COLO668 (cell line): ENCODE measurements at regions not wholly inside any gene's neighbourhood (a gene's known extent, or its start where the extent isn't known, plus 50 kb on each side); places are given as distances from the start of the nearest gene placed in this dataset.
A peak's percentile ranks its signal among the peaks of the same experiment; 100 is the strongest.

Experiments used
- DNase-seq: peaks from one replicate; lab custom pipeline; 2025; ENCODE audit not compliant: unreplicated experiment; lab: John Stamatoyannopoulos, UW

GRCh38 chr22:49255741-49256318 is 571.8 kb downstream of the BRD1 start:
- DNase-seq = no peak

- no peak for DNase-seq
Observed at GRCh38 chr22:49255154-49255553, 572.5 kb downstream of the BRD1 start.

GRCh38 chr22:49253656-49254055 is 574.0 kb downstream of the BRD1 start:
- no peak for DNase-seq

GRCh38 chr22:49251371-49251770 is 576.3 kb downstream of the BRD1 start:
- no peak for DNase-seq

GRCh38 chr22:49247194-49247924 is 580.3 kb downstream of the BRD1 start:
- no peak for DNase-seq

GRCh38 chr22:49244466-49245420 is 582.9 kb downstream of the BRD1 start:
- no peak for DNase-seq

DNA sequence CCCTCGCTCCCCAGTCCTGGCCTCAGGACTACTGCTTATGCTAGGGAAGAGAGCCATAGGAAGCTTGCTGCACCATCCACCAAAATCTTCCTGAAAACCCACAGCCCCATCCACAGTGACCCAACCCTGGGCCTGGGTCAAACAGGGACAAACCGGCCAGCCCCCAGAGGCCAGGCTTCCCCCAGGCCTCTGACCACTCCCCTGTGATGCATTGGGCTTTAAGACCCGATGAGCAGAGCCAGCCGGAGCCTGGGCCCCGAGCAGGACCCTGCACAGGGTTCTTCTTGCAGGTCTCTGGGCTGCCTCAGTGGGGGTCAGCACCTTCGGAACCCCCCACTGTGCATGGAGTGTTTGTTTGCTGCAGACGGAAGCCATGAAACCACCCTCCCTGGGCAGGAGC is 583.7 kb downstream of the BRD1 start:
- no peak for DNase-seq

DNA sequence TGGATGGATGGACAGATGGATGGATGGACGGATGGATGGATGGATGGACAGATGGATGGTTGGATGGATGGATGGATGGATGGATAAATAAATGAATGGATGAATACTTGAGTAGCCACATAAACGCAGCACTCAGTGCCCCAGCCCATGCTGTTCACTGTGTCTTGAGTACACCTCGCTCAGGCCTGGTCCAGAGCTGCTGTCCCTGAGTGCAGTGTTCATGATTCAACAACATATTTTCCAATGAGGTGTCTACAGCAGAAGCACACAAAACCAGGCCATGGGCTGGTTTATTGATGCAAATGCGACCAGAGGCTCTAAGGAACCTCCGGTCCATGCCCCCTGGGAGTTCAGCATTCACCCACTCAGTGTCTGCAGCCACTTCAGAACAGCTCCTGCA is 584.3 kb downstream of the BRD1 start:
- no peak for DNase-seq

GRCh38 chr22:49242480-49242879 is 585.2 kb downstream of the BRD1 start:
- no peak for DNase-seq

DNA sequence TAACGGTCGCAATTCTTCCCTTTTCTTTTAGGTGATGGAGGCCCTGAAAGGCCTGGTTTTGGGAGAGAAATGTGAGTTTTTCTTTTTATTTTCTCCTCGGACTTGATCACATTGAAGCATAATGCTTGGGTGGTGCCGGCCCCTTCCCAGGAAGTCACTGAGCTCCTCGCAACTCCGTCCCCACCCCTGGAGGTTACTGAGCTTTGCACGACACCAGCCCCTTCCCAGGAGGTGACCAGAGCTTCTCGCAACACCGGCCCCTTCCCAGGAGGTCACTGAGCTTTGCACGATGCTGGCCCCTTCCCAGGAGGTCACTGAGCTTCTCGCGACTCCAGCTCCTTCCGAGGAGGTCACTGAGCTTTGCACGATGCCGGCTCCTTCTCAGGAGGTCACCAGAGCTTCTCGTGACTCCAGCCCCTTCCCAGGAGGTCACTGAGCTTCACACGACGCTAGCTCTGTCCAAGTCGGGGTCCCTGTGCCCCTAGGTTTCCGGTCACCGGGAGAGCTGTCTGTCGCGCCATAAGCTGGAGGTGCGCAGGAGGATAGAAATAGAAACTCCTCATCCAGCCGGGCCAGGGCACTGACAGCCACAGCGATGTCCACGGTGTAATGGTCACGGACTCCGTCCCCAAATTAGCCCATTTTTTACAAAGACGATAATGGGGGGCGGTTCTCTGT is 586.4 kb downstream of the BRD1 start:
- no peak for DNase-seq

DNA sequence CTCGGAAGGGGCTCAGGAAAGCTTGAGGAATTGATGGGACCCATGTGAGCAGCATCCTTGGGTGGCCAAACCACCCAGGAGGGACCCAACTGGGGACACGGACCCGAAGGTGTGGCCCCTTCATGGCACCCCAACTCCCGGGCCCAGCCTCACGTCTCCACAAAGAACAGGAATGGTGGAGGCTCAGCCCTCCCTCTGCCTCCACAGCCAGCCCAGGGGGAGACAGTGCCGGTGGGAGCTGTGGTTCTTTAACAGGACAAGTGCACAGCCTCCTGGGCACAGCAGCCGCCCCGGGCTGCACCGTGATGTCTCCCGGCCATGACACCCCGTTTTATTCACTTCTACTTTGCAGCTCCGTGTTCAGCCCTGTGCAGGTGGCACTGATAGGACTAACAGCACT is 587.2 kb downstream of the BRD1 start:
- DNase-seq = no peak

- DNase-seq = no peak
Observed at GRCh38 chr22:49240016-49240380, 587.7 kb downstream of the BRD1 start.

DNA sequence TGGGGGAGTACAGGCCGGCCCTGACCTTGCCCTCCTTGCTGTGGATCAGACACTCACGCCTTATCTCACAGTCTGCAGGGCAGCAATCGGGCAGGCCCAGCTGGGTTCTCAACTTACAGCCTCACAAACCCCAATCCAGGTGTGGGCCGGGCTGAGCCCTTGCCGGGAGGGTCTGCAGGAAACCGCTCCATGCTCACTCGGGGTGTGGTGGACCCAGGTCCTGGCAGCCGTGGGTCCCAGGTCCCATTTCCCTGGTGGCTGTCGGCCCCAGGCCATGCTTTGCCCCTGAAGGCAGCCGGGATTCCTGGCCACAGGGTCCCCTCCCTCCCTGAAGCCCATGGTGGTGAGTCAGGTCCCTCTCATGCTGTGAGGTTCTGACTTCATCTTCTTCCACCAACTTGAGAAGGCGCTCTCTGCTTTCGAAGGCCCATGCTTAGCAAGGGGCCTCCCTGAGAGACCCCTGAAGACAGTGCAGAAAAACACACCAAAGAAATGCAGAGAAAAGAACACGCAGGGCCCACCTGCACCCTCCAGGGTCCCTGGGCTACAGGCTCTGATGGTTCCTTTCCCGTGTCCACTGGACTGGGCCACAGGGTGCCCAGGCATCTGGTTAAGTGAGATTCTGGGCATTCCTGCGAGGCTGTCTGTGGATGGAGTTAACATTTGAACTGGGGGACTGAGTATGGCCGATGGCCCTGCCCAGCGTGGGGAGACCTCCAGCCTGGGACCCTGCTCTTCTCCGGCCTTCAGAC is 588.2 kb downstream of the BRD1 start:
- no peak for DNase-seq

DNA sequence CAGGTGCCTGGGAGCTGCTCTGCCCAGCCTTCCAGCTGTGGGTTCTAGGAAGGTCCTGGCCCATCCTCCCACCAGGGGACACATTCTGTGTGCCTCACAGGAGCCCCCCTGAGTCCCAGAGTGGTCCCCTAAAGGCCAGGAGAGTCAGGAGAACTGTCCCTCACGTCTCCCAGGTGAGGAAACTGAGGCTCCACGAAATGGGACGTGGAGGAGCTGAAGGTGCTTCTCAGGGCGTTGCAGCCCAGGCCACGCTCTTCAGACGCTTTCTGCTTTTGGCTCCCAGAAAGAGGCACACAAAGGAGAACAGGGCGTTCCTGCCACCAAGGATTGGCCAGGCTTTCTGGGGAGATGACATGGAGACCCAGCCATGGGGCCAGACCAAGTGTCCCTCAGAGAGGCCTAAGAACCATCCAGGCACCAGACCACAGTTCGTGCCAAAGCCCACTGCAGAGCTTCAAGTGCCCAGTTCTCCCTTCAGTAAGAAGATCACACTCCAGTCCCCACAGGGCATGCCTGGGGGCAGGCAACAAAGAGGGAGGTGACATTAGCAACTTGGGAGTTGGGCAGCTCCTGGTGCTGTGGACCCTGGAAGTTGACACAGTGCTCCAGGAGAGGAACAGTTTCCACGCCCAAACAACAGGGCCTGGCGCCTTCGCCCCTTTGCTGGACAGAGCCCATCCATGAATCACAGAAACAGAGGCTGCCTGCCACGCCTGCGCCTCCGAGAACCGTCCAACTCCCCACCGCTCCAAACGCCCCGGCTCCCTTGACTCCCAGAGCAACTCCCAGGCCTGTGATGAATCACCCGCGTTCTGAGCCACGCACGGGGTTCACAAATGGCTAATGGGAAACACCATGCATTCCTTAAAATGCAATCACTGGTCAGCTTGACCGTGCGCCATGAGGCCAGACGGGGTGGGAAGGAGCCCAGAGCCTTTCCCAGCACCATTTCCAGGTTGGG is 589.2 kb downstream of the BRD1 start:
- no peak for DNase-seq

DNA sequence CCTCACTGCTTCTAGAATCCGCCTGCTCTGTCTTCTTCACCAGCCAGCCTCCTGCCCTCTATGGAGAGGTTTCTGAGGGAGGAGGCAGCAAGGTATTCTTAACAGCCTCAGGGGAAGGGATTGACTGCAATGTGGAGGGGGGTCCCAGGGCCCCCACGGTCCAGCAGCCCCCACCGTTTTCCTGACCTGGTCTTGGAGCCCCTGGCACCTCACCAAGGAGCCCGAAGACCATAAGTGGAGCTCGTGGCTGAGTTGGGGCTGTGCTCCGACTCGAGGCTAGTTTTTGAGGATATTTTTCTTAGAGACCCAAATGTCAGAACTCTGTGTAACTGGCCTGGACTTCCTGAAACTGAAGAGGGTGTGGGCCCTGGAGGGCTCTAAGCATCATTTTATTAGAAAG is 590.0 kb downstream of the BRD1 start:
- no peak for DNase-seq

DNA sequence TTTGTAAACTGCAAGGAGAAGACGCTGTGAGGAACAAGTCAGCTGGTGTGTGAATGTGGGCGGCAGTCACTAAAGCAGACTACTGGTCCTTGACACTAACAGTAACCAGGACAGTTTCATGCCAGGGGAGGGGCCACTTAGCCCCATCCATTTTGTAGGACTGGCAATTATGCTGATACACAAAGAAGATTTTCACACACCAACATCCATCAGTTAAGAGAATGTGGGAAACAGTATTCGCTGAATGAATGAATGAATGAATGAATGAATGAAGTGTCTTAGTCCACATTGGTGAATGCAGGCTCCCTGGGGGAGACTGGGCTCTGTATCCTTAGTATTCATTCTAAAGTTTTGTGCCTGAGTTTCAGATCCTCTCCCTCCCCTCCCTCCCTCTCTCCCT is 590.4 kb downstream of the BRD1 start:
- no peak for DNase-seq

GRCh38 chr22:49236541-49237075 is 591.1 kb downstream of the BRD1 start:
- peak; percentile 36 for DNase-seq

- peak; percentile 81 for DNase-seq
Observed at GRCh38 chr22:49235463-49236300, 592.0 kb downstream of the BRD1 start.
